Epithelial cell of proximal tubule (primary cell): ENCODE measurements at regions not wholly inside any gene's neighbourhood (a gene's known extent, or its start where the extent isn't known, plus 50 kb on each side); places are given as distances from the start of the nearest gene placed in this dataset.

Experiments
- DNase-seq: peaks from one replicate; pipeline ENCODE4 v3.0.0-alpha.2; 2011; ENCODE audit warnings: low read depth
- H3K4me3 ChIP-seq: 2 replicates; pipeline ENCODE4 v1.5.1; 2011; ENCODE audit warnings: low read depth, mild to moderate bottlenecking, low read length
- CTCF ChIP-seq: conservative IDR thresholded peaks from 2 replicates; pipeline ENCODE4 v1.5.1; 2012; ENCODE audit warnings: low read depth, mild to moderate bottlenecking, low read length

DNA sequence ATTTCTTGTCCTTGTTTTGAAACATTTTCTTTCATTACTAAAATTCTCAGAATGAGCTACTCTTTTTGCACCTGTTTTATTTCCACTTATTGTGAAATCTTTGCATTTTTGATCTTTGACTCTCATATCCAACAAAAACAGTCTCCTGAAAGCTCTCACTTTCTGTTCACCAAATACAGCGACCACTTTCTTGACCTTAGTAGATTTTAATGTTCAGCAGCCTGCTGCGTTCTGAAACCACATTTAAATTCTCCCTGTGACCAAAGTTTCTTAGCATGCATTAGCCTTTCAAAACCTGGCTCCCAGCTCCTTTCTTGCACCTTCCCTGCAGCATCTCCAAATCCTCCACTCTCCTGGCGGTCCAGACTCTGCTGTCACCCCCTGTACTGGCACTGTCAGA, 404.4 kb upstream of the PDE3A start:
- DNase-seq, result no peak
- H3K4me3 ChIP-seq, result no peak overlapping the region
- no peak for TF ChIP-seq CTCF

DNA sequence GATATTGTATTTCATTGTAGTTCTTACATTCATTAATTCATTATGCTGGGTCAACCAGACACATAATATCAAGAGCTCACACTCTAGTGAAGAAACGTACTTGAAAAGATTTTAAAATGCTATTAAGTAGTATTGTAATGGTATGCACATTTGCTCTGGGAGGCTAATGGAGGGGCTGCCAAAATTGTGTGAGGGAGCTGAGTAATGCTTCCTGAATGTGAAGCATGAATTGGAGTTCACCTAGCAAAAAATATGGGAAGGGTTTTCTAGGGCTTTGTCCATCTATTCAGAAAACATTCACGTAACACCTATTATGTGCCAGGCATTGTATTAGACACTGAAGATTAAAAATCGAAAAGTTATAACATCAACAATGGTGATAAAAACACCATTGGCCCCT, 403.8 kb upstream of the PDE3A start:
- no peak for TF ChIP-seq CTCF
- DNase-seq, result no peak
- no peak overlapping the region for H3K4me3 ChIP-seq

- DNase-seq, result no peak
- TF ChIP-seq CTCF, result no peak
- no peak overlapping the region for H3K4me3 ChIP-seq
Measured at GRCh38 chr12:19965196-19966038, 402.9 kb upstream of the PDE3A start.

DNA sequence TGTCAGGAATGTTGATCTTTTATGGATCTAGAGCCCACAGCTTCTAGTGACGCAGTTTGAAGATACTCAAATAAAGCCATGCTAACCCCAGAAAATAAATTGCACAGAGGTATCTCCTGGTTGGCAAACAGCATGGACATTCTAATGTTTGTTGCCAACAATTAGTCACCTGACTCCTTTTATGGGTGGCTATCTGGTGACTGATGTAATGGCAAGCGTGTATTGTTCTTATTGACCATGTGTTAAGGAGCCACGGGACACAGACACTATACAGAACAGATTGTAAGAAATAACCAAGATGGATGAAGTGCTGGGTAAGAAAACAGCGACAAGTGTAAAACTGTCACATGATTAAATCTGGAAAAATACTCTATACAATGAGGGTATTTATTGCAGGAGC, 401.3 kb upstream of the PDE3A start:
- H3K4me3 ChIP-seq, result no peak overlapping the region
- no peak for TF ChIP-seq CTCF
- no peak for DNase-seq

- no peak for TF ChIP-seq CTCF
Measured at GRCh38 chr12:19967431-19967830, 400.9 kb upstream of the PDE3A start.

DNA sequence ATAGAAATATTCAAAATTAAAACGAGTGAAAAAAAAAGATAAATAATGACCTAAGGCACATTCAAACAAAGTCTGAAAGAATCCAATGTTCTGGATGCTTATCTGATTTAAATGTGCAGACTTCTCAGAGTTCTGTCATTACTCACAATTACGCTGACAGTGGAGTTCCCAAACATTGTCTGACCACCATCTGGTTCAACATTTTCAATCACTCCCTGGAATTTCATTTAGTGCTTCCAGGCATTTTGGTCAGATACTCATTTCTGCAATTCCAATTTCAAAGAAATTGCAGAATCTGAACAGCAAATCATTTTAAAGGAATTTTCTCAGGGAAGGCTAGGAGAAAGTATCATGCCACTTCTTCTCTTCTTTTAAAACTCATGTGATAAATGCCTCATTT, 398.2 kb upstream of the PDE3A start:
- no peak for TF ChIP-seq CTCF
- no peak for DNase-seq

More at GRCh38 chr12:19967431-19967830, 400.9 kb upstream of the PDE3A start:
- H3K4me3 ChIP-seq, result no peak overlapping the region
- DNase-seq, result peak; percentile 86

DNA sequence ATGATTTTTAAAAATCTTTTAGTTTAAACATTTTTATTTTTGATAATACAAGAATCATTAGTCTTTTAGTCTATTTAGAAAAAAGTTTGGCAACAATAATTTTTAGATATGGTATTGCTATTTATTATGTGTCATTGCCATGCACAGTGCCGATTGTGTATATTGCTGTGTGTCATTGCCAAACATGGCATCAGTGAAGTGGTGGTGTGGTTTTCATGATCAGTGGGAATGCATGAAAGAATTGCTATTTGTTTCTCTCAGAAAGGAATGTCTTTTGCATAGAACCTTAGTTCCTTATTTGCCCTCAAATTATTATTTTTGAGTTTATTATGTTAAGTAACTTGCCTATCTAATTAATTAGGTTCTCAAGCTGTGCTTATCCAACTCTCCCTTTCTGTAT, 397.5 kb upstream of the PDE3A start:
- H3K4me3 ChIP-seq, result no peak overlapping the region
- DNase-seq, result no peak
- TF ChIP-seq CTCF, result no peak

More for the DNA sequence above, 398.2 kb upstream of the PDE3A start:
- no peak overlapping the region for H3K4me3 ChIP-seq
